ENCODE measurements at regions not wholly inside any gene's neighbourhood (a gene's known extent, or its start where the extent isn't known, plus 50 kb on each side); places are given as distances from the start of the nearest gene placed in this dataset.

GRCh38 chr4:28621591-28621990 lies 1761.0 kb downstream of the STIM2 start:
- DNase-seq (ENCODE audit: low read depth, low spot score) = no peak

- DNase-seq (ENCODE audit: low read depth, low spot score) = no peak
Observed at GRCh38 chr4:28636971-28637370, 1776.3 kb downstream of the STIM2 start.

GRCh38 chr4:28639747-28640146 lies 1779.1 kb downstream of the STIM2 start:
- no peak for DNase-seq (ENCODE audit: low read depth, low spot score)

GRCh38 chr4:28654618-28655017 lies 1794.0 kb downstream of the STIM2 start:
- DNase-seq (ENCODE audit: low read depth, low spot score) = no peak

GRCh38 chr4:28665306-28665705 lies 1804.7 kb downstream of the STIM2 start:
- no peak for DNase-seq (ENCODE audit: low read depth, low spot score)

GRCh38 chr4:28675582-28675981 lies 1814.9 kb downstream of the STIM2 start:
- no peak for DNase-seq (ENCODE audit: low read depth, low spot score)

- no peak for DNase-seq (ENCODE audit: low read depth, low spot score)
Observed at GRCh38 chr4:28677808-28678207, 1817.2 kb downstream of the STIM2 start.

GRCh38 chr4:28682847-28683246 lies 1822.2 kb downstream of the STIM2 start:
- DNase-seq (ENCODE audit: low read depth, low spot score) = no peak

GRCh38 chr4:28686618-28687017 lies 1826.0 kb downstream of the STIM2 start:
- no peak for DNase-seq (ENCODE audit: low read depth, low spot score)

GRCh38 chr4:28690890-28691289 lies 1830.2 kb downstream of the STIM2 start:
- no peak for DNase-seq (ENCODE audit: low read depth, low spot score)

GRCh38 chr4:28702571-28702970 lies 1841.9 kb downstream of the STIM2 start:
- no peak for DNase-seq (ENCODE audit: low read depth, low spot score)

- DNase-seq (ENCODE audit: low read depth, low spot score) = no peak
Observed at GRCh38 chr4:28709891-28710290, 1849.2 kb downstream of the STIM2 start.

- no peak for DNase-seq (ENCODE audit: low read depth, low spot score)
Observed at GRCh38 chr4:28723371-28723770, 1862.7 kb downstream of the STIM2 start.

- no peak for DNase-seq (ENCODE audit: low read depth, low spot score)
Observed at GRCh38 chr4:28724239-28724638, 1863.6 kb downstream of the STIM2 start.

- no peak for DNase-seq (ENCODE audit: low read depth, low spot score)
Observed at GRCh38 chr4:28730304-28730703, 1869.7 kb downstream of the STIM2 start.

GRCh38 chr4:28744066-28744465 lies 1883.4 kb downstream of the STIM2 start:
- no peak for DNase-seq (ENCODE audit: low read depth, low spot score)

GRCh38 chr4:28754376-28754775 lies 1893.7 kb downstream of the STIM2 start:
- DNase-seq (ENCODE audit: low read depth, low spot score) = no peak

- no peak for DNase-seq (ENCODE audit: low read depth, low spot score)
Observed at GRCh38 chr4:28755081-28755480, 1894.4 kb downstream of the STIM2 start.

GRCh38 chr4:28759064-28759463 lies 1898.4 kb downstream of the STIM2 start:
- no peak for DNase-seq (ENCODE audit: low read depth, low spot score)

GRCh38 chr4:28760003-28760402 lies 1899.4 kb downstream of the STIM2 start:
- DNase-seq (ENCODE audit: low read depth, low spot score) = no peak

- DNase-seq (ENCODE audit: low read depth, low spot score) = no peak
Observed at GRCh38 chr4:28772066-28772465, 1911.4 kb downstream of the STIM2 start.

- no peak for DNase-seq (ENCODE audit: low read depth, low spot score)
Observed at GRCh38 chr4:28772788-28773187, 1912.1 kb downstream of the STIM2 start.

- DNase-seq (ENCODE audit: low read depth, low spot score) = no peak
Observed at GRCh38 chr4:28774344-28774743, 1913.7 kb downstream of the STIM2 start.

GRCh38 chr4:28776004-28776403 lies 1915.4 kb downstream of the STIM2 start:
- no peak for DNase-seq (ENCODE audit: low read depth, low spot score)

- no peak for DNase-seq (ENCODE audit: low read depth, low spot score)
Observed at GRCh38 chr4:28784188-28784587, 1923.5 kb downstream of the STIM2 start.

Data from smooth muscle cell of the brain vasculature (primary cell).